DMS153 treated with DMSO at 0.1 percent for 48 hours (cell line): ENCODE measurements at regions not wholly inside any gene's neighbourhood (a gene's known extent, or its start where the extent isn't known, plus 50 kb on each side); places are given as distances from the start of the nearest gene placed in this dataset.
A peak's percentile ranks its signal among the peaks of the same experiment; 100 is the strongest.

Experiments
- DNase-seq: peaks from one replicate; lab custom pipeline; 2025; ENCODE audit not compliant: unreplicated experiment; lab: John Stamatoyannopoulos, UW

DNA sequence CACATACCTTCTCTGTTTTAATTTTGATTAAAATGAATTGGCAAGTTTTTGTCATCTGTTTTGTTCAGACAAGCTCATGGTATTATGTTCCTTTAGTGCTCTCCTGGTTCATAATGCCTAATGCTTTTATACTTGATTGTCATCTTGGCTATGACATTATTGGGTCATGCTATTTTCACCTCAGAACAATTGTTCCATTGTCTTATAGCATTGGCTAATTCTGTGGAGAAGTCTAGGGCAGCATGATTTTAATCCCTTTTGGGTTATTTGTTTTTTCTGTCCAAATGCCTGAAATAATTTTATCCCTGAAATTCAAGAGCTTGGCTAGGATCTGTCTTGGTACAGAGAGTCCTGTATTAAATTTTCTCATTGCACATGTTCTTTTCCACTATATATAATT lies 83.8 kb upstream of the CCDC85A start:
- DNase-seq, result no peak

DNA sequence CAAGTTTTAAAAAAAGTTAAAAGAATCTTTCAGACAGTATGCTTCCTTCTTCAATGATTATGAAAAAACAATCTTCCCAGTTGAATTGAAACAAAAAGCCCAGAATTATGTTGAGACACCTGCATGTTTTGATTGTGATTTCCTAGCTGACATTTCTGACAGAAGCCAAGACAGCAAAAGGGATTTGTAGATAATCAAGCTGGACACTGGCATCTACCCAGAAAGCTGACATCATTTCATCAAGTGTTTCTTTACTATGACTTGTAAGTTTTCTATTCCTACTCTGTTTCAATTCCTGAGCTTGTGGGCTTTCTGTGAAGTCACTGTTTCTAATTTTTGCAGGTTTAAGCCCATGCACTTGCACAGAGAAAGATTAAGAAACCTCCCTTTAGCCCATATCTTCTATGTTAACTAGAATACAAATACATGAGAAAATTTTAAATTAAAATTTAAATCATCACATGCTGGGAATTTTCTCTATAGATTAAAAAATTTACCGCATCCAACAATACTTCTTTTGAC lies 82.9 kb upstream of the CCDC85A start:
- DNase-seq, result no peak

DNA sequence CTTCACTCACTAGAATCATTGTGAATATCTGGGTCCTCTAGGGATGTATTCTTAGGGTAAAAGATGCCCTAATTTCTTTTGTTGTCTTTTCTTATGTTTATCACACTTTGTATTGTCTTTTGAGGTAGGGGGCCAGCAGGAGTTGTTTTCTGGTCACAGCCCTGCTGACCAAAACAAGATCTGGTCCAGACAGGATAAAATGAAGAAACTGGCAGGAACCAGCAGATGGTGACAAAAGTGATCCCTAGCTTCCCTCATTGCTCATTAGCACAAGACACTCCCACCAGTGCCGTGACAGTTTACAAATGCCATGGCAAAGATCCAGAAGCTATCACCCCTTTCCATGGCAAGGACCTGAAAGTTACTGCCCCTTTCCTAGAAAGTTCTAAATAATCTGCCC lies 81.7 kb upstream of the CCDC85A start:
- DNase-seq, result no peak

DNA sequence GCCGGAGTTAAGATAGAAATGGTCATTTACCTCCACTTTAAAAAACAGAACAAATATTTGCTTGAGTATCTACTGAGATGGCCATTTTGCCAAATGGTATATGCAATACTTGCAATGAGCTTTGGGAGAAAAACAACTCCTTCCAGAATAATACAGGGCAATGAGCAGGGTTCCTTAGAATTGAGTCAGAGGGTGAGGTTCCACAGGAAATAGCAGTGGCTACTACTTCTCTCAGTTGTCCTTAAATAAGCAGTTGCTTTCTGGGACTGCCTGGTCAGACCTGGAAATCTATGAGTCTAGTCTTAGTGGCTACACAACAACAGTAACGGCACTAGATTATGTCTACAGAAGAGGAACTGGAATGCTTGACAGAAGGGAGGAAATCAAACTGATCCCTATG lies 80.9 kb upstream of the CCDC85A start:
- no peak for DNase-seq

DNA sequence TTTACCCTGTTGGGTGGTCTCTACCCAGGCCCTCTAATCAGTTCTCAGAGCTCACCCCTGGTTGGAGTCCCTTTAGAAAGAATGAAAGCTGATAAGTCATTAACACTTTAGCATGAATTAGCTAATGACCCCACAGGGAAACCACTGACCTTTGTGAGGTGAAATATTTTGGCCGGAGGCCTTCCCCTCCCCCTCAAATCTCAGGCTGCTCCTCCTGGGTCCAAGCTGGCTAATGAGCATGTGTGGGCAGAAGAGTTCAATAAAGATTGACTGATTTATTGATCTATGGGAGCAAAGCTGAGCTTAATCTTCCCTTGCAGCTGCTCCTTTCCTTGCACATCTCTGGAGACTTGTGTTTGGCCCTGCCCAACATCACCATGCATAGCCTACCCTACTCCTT lies 78.8 kb upstream of the CCDC85A start:
- DNase-seq, result no peak

DNA sequence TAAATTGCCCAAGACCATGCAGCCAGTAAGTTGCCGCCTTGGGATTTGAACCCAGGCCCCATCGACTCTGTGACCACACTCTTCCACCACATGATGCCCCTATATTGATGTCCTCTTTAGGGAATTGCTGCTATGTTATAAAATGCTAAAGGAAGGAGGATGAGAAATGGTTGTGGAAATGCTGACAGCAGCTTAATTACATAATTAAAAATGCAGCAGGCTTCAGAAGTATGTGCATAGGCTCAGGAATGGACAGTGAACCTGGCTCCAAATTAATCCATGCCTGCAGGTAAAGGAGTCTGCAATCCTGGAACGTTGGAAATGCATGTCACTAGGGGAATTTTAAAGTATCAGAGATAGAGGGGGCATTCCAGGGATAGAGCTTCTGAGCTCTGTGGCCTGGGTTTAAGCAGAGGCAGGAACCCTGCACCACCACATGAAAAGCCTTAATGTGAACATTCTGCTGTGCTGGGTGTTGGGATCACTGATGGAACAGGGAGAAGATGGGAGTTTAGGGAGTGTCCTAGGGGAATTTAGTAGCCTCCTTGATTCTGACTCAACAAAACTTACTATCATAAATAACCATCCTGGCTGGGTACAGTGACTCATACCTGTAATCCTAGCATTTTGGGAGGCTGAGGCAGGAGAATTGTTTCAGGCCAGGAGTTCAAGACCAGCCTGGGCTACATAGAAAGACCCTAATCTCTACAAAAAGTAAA lies 76.1 kb upstream of the CCDC85A start:
- DNase-seq, result no peak

DNA sequence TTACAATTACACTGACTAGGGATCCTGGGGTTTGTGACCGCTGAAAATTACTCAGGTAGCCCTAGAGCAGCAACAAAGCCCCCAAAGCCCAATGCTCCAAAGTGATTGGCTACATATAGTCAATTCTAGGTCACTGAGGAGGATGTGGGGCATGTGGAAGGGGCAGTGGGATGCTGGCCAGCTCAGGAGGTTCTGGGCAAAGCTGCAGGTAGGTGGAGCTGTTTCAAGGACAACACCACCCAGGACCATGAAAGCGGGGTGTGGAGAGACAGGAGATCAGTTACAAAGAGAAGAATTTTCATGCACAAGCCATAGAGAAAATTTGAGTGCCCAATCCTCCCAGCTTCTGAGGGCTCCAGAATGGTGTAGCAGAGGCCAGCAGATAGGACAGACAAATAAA lies 75.0 kb upstream of the CCDC85A start:
- no peak for DNase-seq

DNA sequence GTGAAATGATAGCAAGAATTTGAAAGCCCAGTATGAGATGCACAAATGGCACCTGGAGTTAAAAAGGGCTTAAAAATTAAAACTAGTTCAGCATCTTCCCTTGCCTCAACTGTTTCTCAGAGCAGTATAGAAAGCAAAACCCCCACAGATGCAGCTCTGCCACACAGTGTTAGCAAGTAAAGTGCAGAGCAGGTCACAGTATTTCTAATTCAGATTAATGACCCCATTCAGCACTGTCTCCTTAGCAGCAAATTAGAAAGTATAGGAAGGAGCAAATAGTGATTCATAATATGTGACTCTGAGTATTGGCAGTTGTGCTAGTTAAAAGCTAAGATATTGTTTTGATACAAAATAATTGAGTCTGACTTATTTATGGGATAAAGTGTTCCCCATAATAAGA lies 73.8 kb upstream of the CCDC85A start:
- no peak for DNase-seq

DNA sequence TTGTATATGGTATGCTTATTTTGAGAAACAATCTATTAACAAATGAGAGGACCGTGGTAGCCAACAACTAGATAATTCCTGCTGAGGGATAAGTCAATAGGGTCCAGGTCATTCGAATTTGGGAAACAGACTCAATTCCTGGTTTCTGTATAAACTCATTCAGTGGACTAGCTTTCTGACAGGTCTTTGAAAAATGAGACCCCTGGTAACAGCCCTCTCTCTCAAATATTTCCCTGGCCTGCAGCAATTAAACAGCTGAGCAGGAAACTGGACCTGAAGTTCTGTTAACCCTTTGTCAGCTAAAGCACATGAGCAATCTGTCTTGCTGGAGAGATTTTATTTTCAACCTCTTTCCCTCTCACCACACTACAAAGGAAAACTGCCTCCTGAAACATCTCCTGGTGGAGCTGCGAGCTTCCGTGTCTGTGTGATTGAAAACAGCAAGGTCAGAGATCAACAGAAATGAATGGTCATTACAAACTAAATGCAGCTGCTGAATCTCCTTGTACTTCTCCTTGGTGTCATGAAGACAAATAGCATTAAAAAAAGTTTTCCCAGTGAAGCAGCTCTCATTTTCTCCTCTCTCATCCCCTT lies 70.3 kb upstream of the CCDC85A start:
- DNase-seq, result no peak

DNA sequence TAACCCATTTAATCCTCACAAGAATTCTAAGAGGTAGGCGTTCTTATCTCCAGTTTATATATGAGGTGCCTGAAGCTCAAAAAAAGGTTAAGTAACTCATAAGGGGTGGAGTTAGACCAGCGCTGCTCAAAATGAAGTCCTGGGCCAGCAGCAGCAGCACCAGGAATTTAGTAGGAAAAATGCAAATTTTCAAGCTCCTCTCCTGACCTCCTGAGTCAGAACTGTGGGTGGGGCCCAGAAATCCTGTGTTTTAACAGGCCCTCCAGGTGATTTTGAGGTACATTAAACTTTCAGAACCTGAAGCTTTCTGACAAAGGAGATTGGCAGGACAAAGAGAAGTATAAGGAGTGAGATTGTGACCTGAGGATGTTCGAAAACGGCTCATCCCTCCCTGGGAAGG lies 66.0 kb upstream of the CCDC85A start:
- DNase-seq, result no peak

DNA sequence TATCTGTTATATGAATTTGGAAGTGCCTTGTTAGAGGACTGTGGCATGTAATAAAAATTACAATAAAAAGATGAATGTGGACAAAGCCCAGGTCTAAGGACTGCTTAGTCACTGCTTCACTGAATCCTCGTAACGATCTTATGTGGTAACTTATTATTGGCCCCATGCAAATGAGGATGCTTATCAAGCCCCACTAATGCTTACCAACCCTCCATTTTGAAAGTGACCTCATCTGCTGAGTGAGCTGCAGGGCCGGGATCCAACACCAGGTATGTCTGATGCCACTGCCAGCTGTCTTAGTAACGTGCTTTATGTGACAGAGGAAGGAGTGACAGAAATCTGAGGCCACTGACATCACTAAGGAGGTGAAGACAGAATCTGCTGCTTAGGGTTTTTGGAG lies 65.3 kb upstream of the CCDC85A start:
- DNase-seq, result no peak

DNA sequence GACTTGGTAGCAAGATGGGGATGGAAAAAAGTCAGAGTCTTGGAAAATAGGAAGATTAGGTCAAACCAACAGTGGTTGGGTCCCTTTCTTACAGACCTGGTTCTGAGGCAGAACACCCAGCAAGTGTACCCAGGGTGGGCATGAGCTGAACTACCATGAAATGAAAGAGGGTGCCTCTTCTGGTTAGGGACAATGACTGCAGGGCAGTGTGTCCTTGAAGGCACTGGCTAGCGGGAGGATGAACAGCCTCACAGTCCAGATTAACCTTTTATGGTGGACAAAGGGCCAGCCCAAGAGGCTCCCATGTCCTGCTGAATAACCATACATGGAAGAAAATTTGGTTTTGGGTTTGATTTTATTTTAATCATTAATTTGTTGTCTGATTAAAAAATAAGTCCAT lies 61.8 kb upstream of the CCDC85A start:
- DNase-seq, result no peak

DNA sequence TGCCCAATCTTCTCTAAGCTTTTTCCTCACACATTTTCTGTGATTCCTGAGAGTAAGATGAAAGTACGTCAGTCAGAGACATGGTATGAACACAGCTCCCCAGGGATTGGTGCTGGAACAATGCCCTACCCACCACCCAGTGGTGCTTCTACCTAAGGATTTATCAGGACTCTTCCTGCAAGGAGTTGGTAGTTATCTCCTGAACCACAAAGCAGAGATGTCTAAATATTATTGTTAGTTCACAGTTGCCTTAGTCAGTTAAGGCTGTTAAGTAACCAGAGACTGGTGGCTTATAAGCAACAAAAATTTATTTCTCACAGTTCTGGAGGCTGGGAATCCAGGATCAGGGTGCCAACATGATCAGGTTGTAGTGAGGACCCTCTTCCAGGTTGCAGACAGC lies 60.3 kb upstream of the CCDC85A start:
- DNase-seq, result no peak

DNA sequence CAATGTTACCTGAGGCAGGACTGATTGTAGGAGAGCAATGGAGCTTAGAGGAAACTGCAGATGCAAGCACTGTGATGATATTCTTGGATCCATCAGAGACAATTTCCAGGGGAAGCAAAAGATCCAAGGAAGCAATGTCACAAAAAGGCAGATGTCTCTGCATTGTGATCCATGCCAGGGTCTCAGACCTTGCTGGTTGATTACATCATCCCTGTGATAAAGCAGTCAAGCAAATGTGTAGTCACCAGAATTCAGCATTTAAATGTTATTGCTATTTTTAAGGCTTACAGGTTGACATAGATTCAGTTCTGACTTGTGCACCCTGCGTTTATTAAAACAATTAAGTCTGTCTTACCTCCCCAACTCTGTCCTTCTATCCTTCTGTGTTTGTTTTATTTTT lies 56.8 kb upstream of the CCDC85A start:
- DNase-seq, result no peak

DNA sequence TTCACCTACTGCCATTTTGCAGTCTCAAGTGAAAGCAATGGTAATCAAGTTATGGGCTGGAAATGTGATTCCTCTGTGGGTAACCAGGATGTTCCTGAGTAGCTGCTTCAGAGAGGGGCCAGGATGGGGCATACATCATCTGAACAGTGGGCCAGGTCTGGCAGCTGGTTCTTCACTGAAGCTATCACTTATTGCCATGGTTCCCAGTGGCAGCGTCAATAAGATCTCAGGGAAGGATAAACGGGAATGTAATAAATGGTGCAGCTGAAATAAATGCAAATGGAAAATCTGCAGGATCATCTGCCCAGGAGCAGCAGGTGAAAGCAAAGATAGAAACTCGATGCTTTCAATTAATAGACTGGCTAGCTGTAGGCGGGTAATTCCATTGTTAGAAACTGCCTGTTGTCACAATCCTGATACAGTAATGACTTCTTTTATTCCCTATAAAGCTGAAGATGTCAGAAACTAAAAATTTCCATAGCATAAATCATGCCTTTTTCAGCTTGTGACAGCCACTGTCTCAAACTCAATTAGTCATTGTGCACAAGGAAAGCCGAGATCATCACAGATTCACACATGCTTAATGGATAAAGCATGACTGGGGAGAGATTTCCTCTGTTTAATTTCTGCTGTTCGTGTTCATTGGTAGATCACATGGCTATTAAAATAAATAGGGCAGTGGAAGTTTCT lies 56.2 kb upstream of the CCDC85A start:
- DNase-seq, result peak; percentile 64

DNA sequence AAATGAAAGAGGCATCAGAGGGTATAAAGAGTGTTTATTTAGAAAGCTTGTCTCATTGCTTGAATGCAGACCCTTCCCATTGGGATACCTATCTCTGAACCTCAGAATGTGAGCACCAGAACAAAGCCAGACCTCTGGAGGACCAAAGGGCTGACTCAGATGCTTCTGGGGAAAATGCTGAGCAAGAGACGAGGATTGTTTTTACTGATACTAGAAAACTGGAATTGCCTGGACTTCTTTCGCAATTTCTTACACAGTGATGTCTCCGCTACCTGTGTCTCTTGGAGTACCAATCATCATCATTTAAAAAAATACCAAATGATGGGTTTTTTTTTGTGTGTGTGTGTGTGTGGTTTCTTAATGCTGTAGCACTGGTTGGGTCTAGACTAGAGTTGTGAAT lies 55.6 kb upstream of the CCDC85A start:
- DNase-seq, result no peak

DNA sequence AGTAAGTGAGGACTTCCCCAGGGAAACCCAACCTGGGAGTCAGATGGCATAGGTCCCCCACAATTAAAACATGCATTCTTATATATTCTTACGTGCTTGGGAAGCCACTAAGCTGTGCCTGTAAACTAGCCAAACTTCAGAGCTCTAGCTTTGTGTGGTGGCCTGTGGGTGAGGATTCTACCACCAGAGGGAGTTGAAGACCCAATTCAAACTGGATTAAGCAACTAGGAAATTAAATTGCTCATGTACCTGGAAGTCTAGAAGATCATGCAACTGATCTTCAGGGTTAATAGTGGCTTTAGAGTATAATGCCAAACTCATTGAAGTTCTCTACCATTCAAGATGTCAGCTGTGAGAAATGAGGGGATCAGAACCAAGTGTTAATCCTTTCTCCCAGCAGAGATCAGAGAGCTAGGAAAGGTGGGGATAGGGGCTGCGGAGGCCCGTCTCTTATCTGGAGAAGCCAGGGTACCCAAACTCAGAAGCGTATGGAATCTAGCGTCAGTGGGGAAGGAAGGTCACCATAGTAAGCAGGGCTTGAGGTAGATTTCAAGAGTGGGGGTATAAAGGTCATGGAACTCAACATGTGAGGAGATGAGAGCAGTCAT lies 53.2 kb upstream of the CCDC85A start:
- peak; percentile 49 for DNase-seq

DNA sequence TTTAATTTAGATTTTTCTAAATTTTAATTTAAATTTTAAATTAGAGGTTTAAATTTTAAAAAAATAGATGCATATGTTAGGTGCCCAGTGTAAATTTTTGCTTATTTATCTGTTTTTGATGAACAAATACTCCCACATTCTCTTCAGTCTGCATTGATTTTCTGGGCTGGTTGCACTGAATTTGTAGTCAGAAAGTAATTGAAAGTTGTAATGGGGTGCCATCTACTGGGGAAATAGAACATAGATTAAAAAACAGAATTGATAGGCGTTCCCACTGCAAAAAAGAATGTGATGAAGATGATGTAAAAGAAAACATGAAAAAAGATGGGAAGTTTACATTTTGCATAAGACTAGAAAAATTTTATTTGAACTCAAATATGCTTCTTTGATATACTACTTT lies 51.7 kb upstream of the CCDC85A start:
- DNase-seq, result peak; percentile 24

DNA sequence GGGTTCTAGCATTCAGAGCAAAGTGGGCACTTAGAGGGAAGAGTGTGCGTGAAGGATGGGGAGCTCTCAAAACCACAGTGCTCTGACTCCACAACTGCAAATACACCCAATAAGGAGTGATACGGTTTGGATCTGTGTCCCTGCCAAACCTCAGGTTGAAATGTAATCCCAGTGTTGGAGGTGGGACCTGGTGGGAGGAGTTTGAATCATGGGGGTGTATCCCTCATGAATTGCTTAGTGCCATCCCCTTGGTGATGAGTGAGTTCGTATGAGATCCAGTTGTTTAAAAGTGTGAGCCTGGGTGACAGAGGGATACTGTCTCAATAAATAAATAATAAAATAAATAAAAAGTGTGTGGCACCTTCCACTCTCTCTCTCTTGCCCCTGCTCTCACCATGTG lies 50.3 kb upstream of the CCDC85A start:
- no peak for DNase-seq

DNA sequence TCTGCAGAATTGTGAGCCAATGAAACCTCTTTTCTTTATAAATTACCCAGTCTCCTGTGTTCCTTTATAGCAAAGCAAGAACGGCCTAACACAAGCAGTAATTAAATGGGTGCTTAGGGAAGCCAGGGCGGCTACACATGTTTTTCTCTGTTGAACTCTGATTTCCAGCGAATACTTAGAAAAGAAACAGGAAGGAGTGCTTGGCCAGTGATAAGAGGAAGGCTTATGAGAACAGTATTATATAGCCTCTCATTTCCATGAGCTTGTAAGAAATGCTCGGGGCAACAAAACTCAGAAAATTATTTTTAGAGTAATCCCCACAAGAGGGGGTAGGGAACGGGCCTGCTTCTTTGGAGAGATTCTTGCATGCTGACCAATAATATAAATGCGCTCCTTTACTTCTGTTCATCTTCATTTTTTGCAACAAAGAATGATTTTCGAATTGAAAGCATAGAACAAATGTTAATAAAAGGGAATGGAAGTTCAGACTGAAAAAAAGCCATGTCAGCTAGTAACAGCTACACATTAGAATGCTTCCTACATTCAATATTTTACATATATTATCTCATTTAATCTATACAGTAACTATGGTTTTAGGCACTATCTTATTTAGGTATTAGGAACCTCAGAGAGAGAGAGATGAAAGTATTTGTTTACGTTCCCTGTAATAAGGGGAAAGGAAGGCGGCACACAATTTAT lies 49.7 kb upstream of the CCDC85A start:
- DNase-seq, result no peak
